ENCODE measurements at regions not wholly inside any gene's neighbourhood (a gene's known extent, or its start where the extent isn't known, plus 50 kb on each side); places are given as distances from the start of the nearest gene placed in this dataset.

DNA sequence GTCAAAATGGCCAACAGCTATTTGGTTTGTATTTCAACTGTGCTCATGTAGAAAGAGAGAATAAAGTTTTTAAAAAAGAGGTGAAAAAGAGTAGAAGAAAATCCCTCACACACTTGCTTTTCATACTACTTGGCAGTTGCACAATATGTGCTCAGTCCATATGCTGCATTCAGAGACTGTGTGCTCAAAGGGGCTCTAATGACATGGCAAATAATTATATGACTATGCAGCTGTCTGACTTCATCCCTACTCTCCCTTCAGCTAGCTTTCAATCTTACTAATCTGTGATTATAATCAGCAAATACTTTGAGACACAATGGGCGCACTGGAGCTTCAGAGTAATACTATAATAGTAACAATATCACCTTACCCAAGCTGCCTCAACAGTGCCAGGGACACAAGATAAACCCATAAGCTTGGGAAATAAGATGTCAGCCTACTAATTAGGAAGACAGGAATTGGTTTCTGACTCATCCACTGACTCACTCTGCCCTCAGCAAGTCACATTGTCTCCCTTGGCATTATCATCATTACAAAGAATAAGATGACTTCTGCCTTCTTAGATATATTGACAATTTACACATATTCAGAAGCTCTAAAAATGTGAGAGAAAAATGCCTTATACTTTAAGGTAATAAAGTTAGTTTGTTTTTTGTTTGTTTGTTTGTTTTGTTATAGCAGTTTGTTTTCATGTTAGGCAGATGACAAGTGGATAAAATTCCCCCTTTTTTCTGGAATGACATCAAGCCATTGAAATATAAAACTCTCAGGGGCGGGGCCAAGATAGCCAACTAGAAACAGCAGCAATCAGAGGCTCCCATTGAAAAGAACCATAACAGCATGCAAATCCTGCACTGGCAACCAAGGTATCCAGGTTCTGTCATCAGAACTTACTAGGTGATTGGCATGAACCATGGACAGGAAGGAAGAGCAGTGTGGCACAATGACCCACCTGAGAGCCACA is 311.6 kb downstream of the FAM133A start:
- TF ChIP-seq, protein P1, sequence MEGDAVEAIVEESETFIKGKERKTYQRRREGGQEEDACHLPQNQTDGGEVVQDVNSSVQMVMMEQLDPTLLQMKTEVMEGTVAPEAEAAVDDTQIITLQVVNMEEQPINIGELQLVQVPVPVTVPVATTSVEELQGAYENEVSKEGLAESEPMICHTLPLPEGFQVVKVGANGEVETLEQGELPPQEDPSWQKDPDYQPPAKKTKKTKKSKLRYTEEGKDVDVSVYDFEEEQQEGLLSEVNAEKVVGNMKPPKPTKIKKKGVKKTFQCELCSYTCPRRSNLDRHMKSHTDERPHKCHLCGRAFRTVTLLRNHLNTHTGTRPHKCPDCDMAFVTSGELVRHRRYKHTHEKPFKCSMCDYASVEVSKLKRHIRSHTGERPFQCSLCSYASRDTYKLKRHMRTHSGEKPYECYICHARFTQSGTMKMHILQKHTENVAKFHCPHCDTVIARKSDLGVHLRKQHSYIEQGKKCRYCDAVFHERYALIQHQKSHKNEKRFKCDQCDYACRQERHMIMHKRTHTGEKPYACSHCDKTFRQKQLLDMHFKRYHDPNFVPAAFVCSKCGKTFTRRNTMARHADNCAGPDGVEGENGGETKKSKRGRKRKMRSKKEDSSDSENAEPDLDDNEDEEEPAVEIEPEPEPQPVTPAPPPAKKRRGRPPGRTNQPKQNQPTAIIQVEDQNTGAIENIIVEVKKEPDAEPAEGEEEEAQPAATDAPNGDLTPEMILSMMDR (IDR thresholded peaks at IDR 0.05), result no peak
- DNase-seq (ENCODE audit: low spot score), result no peak
- no peak overlapping the region for H3K4me3 ChIP-seq
- H3K27ac ChIP-seq, result no peak overlapping the region
- H3K4me1 ChIP-seq, result no peaks in the 10 kb centered on the region
- no peaks in the 10 kb centered on the region for H3K27me3 ChIP-seq
- no peaks in the 10 kb centered on the region for H3K36me3 ChIP-seq
- peaks cover 0 to 7% of the 10 kb centered on the region in 2 donors for H3K9me3 ChIP-seq

Data from right atrium auricular region (tissue), 2 donors.